HG02759 (cell line): ENCODE measurements at regions not wholly inside any gene's neighbourhood (a gene's known extent, or its start where the extent isn't known, plus 50 kb on each side); places are given as distances from the start of the nearest gene placed in this dataset.
"Not testable (repeated sequence)": the region's sequence is repeated elsewhere in the genome, so short reads cannot be mapped to it uniquely, and the experiment has no call there.

Experiments used
- ATAC-seq: cut with Tn5 transposase; IDR thresholded peaks from one replicate; pipeline ENCODE4 v1.9.1; 2021; ENCODE audit warnings: mild to moderate bottlenecking, moderate library complexity; ENCODE audit not compliant: unreplicated experiment

GRCh38 chr5:87127956-87128687 is 139.6 kb upstream of the RASA1 start:
- ATAC-seq: no peak

GRCh38 chr5:87129046-87129445 is 138.6 kb upstream of the RASA1 start:
- ATAC-seq: no peak

GRCh38 chr5:87132696-87133095 is 135.0 kb upstream of the RASA1 start:
- no peak for ATAC-seq

GRCh38 chr5:87134513-87134912 is 133.2 kb upstream of the RASA1 start:
- not testable (repeated sequence) for ATAC-seq

- no peak for ATAC-seq
These were observed 131.6 kb upstream of the RASA1 start for GRCh38 chr5:87136096-87136495.

- ATAC-seq: no peak
These were observed 130.9 kb upstream of the RASA1 start for GRCh38 chr5:87136733-87137132.

GRCh38 chr5:87137283-87137682 is 130.4 kb upstream of the RASA1 start:
- no peak for ATAC-seq

GRCh38 chr5:87138091-87138805 is 129.4 kb upstream of the RASA1 start:
- no peak for ATAC-seq

- no peak for ATAC-seq
These were observed 127.9 kb upstream of the RASA1 start for GRCh38 chr5:87139795-87140194.

GRCh38 chr5:87141544-87141943 is 126.1 kb upstream of the RASA1 start:
- ATAC-seq: no peak

GRCh38 chr5:87145853-87146252 is 121.8 kb upstream of the RASA1 start:
- ATAC-seq: not testable (repeated sequence)

GRCh38 chr5:87147441-87147840 is 120.2 kb upstream of the RASA1 start:
- ATAC-seq: no peak

GRCh38 chr5:87150630-87151029 is 117.1 kb upstream of the RASA1 start:
- ATAC-seq: no peak

- ATAC-seq: peak; percentile 63
These were observed 116.1 kb upstream of the RASA1 start for GRCh38 chr5:87151547-87151946.

GRCh38 chr5:87152886-87153285 is 114.8 kb upstream of the RASA1 start:
- ATAC-seq: no peak

- ATAC-seq: no peak
These were observed 113.5 kb upstream of the RASA1 start for GRCh38 chr5:87154191-87154590.

GRCh38 chr5:87155106-87155505 is 112.6 kb upstream of the RASA1 start:
- ATAC-seq: no peak

GRCh38 chr5:87156631-87157030 is 111.1 kb upstream of the RASA1 start:
- ATAC-seq: no peak

GRCh38 chr5:87164409-87164808 is 103.3 kb upstream of the RASA1 start:
- ATAC-seq: no peak

- no peak for ATAC-seq
These were observed 98.2 kb upstream of the RASA1 start for GRCh38 chr5:87169300-87169991.

- no peak for ATAC-seq
These were observed 96.9 kb upstream of the RASA1 start for GRCh38 chr5:87170799-87171198.

- no peak for ATAC-seq
These were observed 85.0 kb upstream of the RASA1 start for GRCh38 chr5:87182649-87183048.
